Smooth muscle cell (in vitro differentiated cells): ENCODE measurements at regions not wholly inside any gene's neighbourhood (a gene's known extent, or its start where the extent isn't known, plus 50 kb on each side); places are given as distances from the start of the nearest gene placed in this dataset.

Experiments used
- DNase-seq: peaks from one replicate; lab custom pipeline; 2025; ENCODE audit not compliant: unreplicated experiment; lab: John Stamatoyannopoulos, UW
- H2AFZ ChIP-seq: fragments of 200-600 bp; sonication (generic); 2 replicates; pipeline ENCODE4 v1.6.0; 2016; ENCODE audit warnings: antibody characterized with exemption, low read depth, mild to moderate bottlenecking
- H3F3A ChIP-seq: fragments of 200-600 bp; sonication (generic); 2 replicates; pipeline ENCODE4 v1.6.0; 2017; ENCODE audit warnings: antibody characterized with exemption, low read depth
- H3K27ac ChIP-seq: fragments of 200-600 bp; sonication (generic); 2 replicates; pipeline ENCODE4 v1.5.1; 2016; ENCODE audit warnings: low read depth, mild to moderate bottlenecking
- H3K27me3 ChIP-seq: fragments of 200-600 bp; sonication (generic); 2 replicates; pipeline ENCODE4 v1.6.1; 2016; ENCODE audit warnings: low read depth, mild to moderate bottlenecking
- H3K36me3 ChIP-seq: fragments of 200-600 bp; sonication (generic); 2 replicates; pipeline ENCODE4 v1.5.1; 2016; ENCODE audit warnings: low read depth
- H3K4me1 ChIP-seq: fragments of 200-600 bp; sonication (generic); 2 replicates; pipeline ENCODE4 v1.5.1; 2016; ENCODE audit warnings: low read depth
- H3K4me2 ChIP-seq: fragments of 200-600 bp; sonication (generic); 2 replicates; pipeline ENCODE4 v1.6.0; 2016; ENCODE audit warnings: mild to moderate bottlenecking
- H3K4me3 ChIP-seq: fragments of 200-600 bp; sonication (generic); 2 replicates; pipeline ENCODE4 v1.5.1; 2016; ENCODE audit warnings: mild to moderate bottlenecking
- H3K79me2 ChIP-seq: fragments of 200-600 bp; sonication (generic); 2 replicates; pipeline ENCODE4 v1.6.0; 2016; ENCODE audit warnings: low read depth, mild to moderate bottlenecking
- H3K9ac ChIP-seq: fragments of 200-600 bp; sonication (generic); 2 replicates; pipeline ENCODE4 v1.6.0; 2016; ENCODE audit warnings: low read depth
- H3K9me3 ChIP-seq: fragments of 200-600 bp; sonication (generic); replicated peaks from 2 replicates; pipeline ENCODE4 v1.5.1; 2016; ENCODE audit warnings: low read depth
- H4K20me1 ChIP-seq: fragments of 200-600 bp; sonication (generic); 2 replicates; pipeline ENCODE4 v1.6.0; 2016; ENCODE audit warnings: low read depth
- WGBS: methylation state at CpG from one replicate; pipeline ENCODE4 v1.1.7; 2016; ENCODE audit warnings: low lambda C conversion rate; 5-methylcytosine and 5-hydroxymethylcytosine counted together
- TF ChIP-seq, protein P1 (sequence below): fragments of 200-600 bp; sonication (generic); IDR thresholded peaks from 2 replicates; pipeline ENCODE4 v1.5.1; 2017; ENCODE audit warnings: borderline replicate concordance, mild to moderate bottlenecking, antibody characterized with exemption; ENCODE audit not compliant: insufficient read depth, poor library complexity, severe bottlenecking

DNA sequence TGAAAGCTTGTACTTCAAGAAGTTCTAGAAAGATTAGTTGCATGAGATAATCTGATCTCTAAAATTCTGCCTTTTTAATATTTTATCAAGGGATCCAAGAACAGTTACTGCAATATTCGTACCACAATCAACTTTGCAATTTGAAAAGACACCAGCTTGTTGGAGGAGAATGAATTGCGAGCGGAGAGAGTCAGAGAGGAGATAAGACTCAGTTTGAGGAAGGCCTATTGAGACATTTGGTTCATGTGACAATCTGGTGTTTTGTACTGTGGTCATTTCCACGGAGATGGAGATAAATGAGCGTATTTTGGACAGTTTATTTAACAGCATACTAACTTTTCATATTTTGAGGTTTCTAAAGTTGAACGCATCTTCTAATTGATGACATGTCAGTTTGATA lies 1276.0 kb downstream of the EFNB2 start:
- Histone ChIP-seq H3K36me3 (no peaks in the 10 kb centered on the region), H3K9me3 (no peaks in the 10 kb centered on the region), H3K9ac (no peak overlapping the region), H3K4me2 (no peak overlapping the region), H3K4me3 (no peak overlapping the region), H4K20me1 (no peaks in the 10 kb centered on the region), H3F3A (no peaks in the 10 kb centered on the region), H3K27me3 (no peaks in the 10 kb centered on the region), H3K79me2 (no peaks in the 10 kb centered on the region), H3K27ac (no peak overlapping the region), H3K4me1 (no peaks in the 10 kb centered on the region), H2AFZ (no peak overlapping the region)
- 77% methylated on average over 6 of the region's 6 CpGs for WGBS
- DNase-seq, result no peak
- TF ChIP-seq, protein P1, sequence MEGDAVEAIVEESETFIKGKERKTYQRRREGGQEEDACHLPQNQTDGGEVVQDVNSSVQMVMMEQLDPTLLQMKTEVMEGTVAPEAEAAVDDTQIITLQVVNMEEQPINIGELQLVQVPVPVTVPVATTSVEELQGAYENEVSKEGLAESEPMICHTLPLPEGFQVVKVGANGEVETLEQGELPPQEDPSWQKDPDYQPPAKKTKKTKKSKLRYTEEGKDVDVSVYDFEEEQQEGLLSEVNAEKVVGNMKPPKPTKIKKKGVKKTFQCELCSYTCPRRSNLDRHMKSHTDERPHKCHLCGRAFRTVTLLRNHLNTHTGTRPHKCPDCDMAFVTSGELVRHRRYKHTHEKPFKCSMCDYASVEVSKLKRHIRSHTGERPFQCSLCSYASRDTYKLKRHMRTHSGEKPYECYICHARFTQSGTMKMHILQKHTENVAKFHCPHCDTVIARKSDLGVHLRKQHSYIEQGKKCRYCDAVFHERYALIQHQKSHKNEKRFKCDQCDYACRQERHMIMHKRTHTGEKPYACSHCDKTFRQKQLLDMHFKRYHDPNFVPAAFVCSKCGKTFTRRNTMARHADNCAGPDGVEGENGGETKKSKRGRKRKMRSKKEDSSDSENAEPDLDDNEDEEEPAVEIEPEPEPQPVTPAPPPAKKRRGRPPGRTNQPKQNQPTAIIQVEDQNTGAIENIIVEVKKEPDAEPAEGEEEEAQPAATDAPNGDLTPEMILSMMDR, result no peak

DNA sequence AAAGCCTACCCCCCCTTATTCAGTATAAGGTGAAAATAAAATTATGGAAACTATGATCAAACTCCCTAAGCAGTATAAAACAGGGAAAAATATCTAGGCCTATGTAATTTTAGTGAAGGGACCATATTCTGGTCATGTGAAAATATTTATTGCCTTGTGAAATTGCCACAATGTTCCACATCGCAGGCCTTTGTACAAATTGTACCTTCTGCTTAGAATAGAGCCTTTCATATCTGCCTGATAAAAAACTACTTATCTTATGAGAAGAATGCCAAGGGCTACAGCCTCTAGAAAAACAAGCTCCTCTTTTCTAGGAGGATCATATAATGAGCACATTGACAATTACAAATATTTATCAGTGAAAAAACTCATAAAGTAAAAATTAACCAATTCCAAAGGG lies 1280.0 kb downstream of the EFNB2 start:
- no peak overlapping the region for H3K9ac ChIP-seq
- no peak for DNase-seq
- H3K4me2 ChIP-seq, result no peak overlapping the region
- H3K4me1 ChIP-seq, result no peaks in the 10 kb centered on the region
- H3F3A ChIP-seq, result no peaks in the 10 kb centered on the region
- TF ChIP-seq, protein P1, result no peak
- no peaks in the 10 kb centered on the region for H3K9me3 ChIP-seq
- H4K20me1 ChIP-seq, result no peaks in the 10 kb centered on the region
- no peaks in the 10 kb centered on the region for H3K79me2 ChIP-seq
- no peaks in the 10 kb centered on the region for H3K36me3 ChIP-seq
- H3K4me3 ChIP-seq, result no peak overlapping the region
- 87% methylated on average over 1 of the region's 1 CpG for WGBS
- no peak overlapping the region for H3K27ac ChIP-seq
- no peaks in the 10 kb centered on the region for H3K27me3 ChIP-seq
- no peak overlapping the region for H2AFZ ChIP-seq

DNA sequence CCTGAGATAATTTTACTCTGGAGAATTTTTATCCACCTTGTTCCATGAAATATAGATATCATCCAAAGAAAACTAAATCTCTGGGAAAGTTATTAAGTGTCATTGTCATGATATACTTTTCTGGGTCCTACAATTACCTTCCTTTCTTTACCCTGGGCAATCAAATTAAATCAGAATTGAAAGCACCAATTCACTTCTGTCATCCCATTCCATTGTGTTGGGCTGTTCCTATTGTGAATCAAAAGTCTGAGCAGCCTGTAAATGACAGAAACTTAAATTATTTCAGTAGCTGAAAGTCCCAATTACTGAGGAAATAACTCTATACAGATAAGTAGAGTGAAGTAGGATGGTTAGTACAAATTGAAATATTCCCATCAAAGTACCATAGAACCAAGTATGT lies 1284.2 kb downstream of the EFNB2 start:
- Histone ChIP-seq H3F3A (no peaks in the 10 kb centered on the region), H3K4me2 (no peak overlapping the region), H3K9ac (no peak overlapping the region), H3K36me3 (no peaks in the 10 kb centered on the region), H3K27me3 (no peaks in the 10 kb centered on the region), H3K27ac (no peak overlapping the region), H3K4me3 (no peak overlapping the region), H3K4me1 (peaks cover under 1% of the 10 kb centered on the region), H3K9me3 (no peaks in the 10 kb centered on the region), H2AFZ (no peak overlapping the region), H3K79me2 (no peaks in the 10 kb centered on the region), H4K20me1 (no peaks in the 10 kb centered on the region)
- DNase-seq, result no peak
- TF ChIP-seq, protein P1, result no peak

DNA sequence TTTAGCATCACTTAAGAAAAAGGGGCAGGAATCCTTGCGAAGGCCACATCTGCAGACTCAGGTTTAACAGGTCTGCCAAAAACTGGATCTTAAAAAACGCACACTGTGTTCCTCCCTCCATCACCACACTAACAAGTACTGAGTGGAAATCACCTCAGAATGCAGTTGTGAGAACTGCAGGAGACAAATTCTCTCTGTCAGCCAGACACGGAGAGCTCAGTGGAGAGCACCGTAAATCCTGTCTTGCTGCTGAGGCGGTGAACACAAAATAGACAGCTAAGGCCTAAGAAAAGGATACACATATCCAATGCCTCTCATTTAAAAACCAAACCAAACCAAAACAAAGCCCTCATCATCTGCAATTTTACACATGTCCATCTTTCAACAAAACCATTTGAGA lies 1287.6 kb downstream of the EFNB2 start:
- 77% methylated on average over 5 of the region's 5 CpGs for WGBS
- Histone ChIP-seq H3K4me3 (no peak overlapping the region), H3K27ac (no peak overlapping the region), H3K79me2 (no peaks in the 10 kb centered on the region), H3K9me3 (no peaks in the 10 kb centered on the region), H3K9ac (no peak overlapping the region), H3K27me3 (no peaks in the 10 kb centered on the region), H4K20me1 (no peaks in the 10 kb centered on the region), H3K4me2 (no peak overlapping the region), H3F3A (no peaks in the 10 kb centered on the region), H3K4me1 (peaks cover 4% of the 10 kb centered on the region), H3K36me3 (no peaks in the 10 kb centered on the region), H2AFZ (no peak overlapping the region)
- TF ChIP-seq, protein P1, result no peak
- no peak for DNase-seq
